ENCODE measurements at regions not wholly inside any gene's neighbourhood (a gene's known extent, or its start where the extent isn't known, plus 50 kb on each side); places are given as distances from the start of the nearest gene placed in this dataset.

DNA sequence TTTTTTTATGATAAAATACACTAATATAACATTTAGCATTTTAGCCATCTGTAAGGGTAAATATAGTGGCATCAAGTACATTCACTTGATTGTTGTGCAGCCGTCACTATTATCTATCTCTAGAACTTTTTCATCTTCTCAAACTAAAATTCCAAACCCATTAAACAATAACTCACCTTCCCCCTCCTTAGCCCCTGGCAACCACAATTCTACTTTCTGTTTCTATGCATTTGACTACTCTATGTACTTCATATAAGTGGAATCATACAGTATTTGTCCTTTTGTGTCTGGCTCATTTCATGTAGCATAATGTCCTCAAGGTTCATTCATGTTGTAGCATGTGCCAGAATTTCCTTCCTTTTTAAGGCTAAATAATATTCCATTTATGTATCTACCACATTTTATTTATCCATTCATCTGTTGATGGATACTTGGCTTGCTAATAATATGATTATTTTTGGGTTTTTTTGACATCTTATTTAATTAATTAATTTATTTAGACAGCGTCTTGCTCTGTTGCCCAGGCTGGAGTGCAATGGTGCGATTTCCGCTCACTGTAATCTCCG is 69.6 kb upstream of the MACF1 start:
- no peak for DNase-seq
- peaks cover 58% of the 10 kb centered on the region for H3K4me1 Mint-ChIP-seq (ENCODE audit: low read depth)
- peaks cover 3% of the 10 kb centered on the region; the same call in 1 of the 2 replicates for H3K27me3 Mint-ChIP-seq (ENCODE audit: insufficient read depth)
- TF ChIP-seq CTCF (IDR thresholded peaks at IDR 0.05): no peak
- H3K27ac Mint-ChIP-seq: no peak overlapping the region
- no peaks in the 10 kb centered on the region for H3K9me3 Mint-ChIP-seq
- H3K36me3 Mint-ChIP-seq (ENCODE audit: low read depth): no peaks in the 10 kb centered on the region
- no peak overlapping the region for H3K4me3 Mint-ChIP-seq

DNA sequence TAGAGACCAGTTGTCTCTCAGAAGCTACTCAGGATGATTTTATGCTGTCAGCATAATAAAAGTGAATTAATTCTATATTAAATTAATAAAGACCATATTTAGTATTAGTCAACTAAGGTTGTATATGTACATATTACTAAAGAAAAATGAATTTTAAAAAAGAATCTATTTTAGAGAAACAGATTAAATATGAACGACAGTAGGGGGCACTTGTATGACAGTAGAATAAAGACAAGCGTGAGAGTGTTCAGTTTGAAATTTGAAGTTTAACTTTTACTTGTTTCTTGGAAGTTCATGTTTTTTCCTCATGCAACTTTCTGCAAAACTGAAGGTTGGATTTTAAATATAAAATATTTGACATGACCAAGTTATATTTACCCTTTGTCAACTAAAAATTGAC is 67.9 kb upstream of the MACF1 start:
- H3K36me3 Mint-ChIP-seq (ENCODE audit: low read depth): no peaks in the 10 kb centered on the region
- no peak overlapping the region for H3K27ac Mint-ChIP-seq
- no peak overlapping the region for H3K4me3 Mint-ChIP-seq
- H3K4me1 Mint-ChIP-seq (ENCODE audit: low read depth): peaks cover 56% of the 10 kb centered on the region
- H3K9me3 Mint-ChIP-seq: no peaks in the 10 kb centered on the region
- DNase-seq: no peak
- H3K27me3 Mint-ChIP-seq (ENCODE audit: insufficient read depth): peaks cover 3% of the 10 kb centered on the region; the same call in 1 of the 2 replicates
- TF ChIP-seq CTCF (IDR thresholded peaks at IDR 0.05): peak; percentile 44; the same call in 1 of the 2 replicates

- DNase-seq: no peak
- Mint-ChIP-seq H3K27ac (no peak overlapping the region), H3K9me3 (no peaks in the 10 kb centered on the region), H3K4me1 (ENCODE audit: low read depth) (peaks cover 55% of the 10 kb centered on the region), H3K36me3 (ENCODE audit: low read depth) (no peaks in the 10 kb centered on the region), H3K4me3 (no peak overlapping the region), H3K27me3 (ENCODE audit: insufficient read depth) (peaks cover 3% of the 10 kb centered on the region; the same call in 1 of the 2 replicates)
- TF ChIP-seq CTCF (IDR thresholded peaks at IDR 0.05): no peak
Observed at GRCh38 chr1:39139723-39140360, 64.7 kb upstream of the MACF1 start.

GRCh38 chr1:39141925-39142324 is 62.6 kb upstream of the MACF1 start:
- Mint-ChIP-seq H3K27ac (peak overlapping the region; percentile 6), H3K4me3 (peak overlapping the region; percentile 3; the same call in 1 of the 2 replicates), H3K36me3 (ENCODE audit: low read depth) (no peaks in the 10 kb centered on the region), H3K27me3 (ENCODE audit: insufficient read depth) (no peaks in the 10 kb centered on the region), H3K4me1 (ENCODE audit: low read depth) (peaks cover 63% of the 10 kb centered on the region), H3K9me3 (no peaks in the 10 kb centered on the region)
- no peak for TF ChIP-seq CTCF (IDR thresholded peaks at IDR 0.05)
- peak; percentile 44 for DNase-seq

- no peak overlapping the region for H3K4me3 Mint-ChIP-seq
- H3K27ac Mint-ChIP-seq: peak overlapping the region; percentile 6
- H3K36me3 Mint-ChIP-seq (ENCODE audit: low read depth): no peaks in the 10 kb centered on the region
- no peaks in the 10 kb centered on the region for H3K27me3 Mint-ChIP-seq (ENCODE audit: insufficient read depth)
- peaks cover 68% of the 10 kb centered on the region for H3K4me1 Mint-ChIP-seq (ENCODE audit: low read depth)
- no peak for TF ChIP-seq CTCF (IDR thresholded peaks at IDR 0.05)
- DNase-seq: no peak
- no peaks in the 10 kb centered on the region for H3K9me3 Mint-ChIP-seq
Observed at GRCh38 chr1:39142401-39143060, 62.0 kb upstream of the MACF1 start.

Data from HFFc6 (cell line).